ENCODE measurements at regions not wholly inside any gene's neighbourhood (a gene's known extent, or its start where the extent isn't known, plus 50 kb on each side); places are given as distances from the start of the nearest gene placed in this dataset.
A peak's percentile ranks its signal among the peaks of the same experiment; 100 is the strongest.

- H3K4me3 ChIP-seq: no peak overlapping the region
- H3K4me1 ChIP-seq: no peaks in the 10 kb centered on the region
- no peaks in the 10 kb centered on the region for H3K36me3 ChIP-seq
- H3K9me3 ChIP-seq: no peaks in the 10 kb centered on the region
- H3K27me3 ChIP-seq: no peaks in the 10 kb centered on the region
- no peak overlapping the region for H3K27ac ChIP-seq
- TF ChIP-seq CTCF (IDR thresholded peaks at IDR 0.05): peak in 1 of 3 experiments; percentile 26
- DNase-seq (ENCODE audit: low spot score in 2 of 2): no peak
- intact Hi-C loops (cut with DNase I): loop anchor here (5.0 to 10.0 kb wide), 2 partner anchors 226 to 549 kb away; no protein-coding TSS in a partner anchor
Observed at GRCh38 chr7:17530741-17531421, 232.4 kb downstream of the AHR start.

- Histone ChIP-seq H3K4me1 (no peaks in the 10 kb centered on the region), H3K36me3 (no peaks in the 10 kb centered on the region), H3K9me3 (no peaks in the 10 kb centered on the region), H3K27me3 (no peaks in the 10 kb centered on the region), H3K27ac (no peak overlapping the region), H3K4me3 (no peak overlapping the region)
- no peak for DNase-seq (ENCODE audit: low spot score in 2 of 2)
- intact Hi-C loops (cut with DNase I): loop anchor here (5.0 to 10.0 kb wide), 2 partner anchors 228 to 551 kb away; no protein-coding TSS in a partner anchor
- TF ChIP-seq CTCF (IDR thresholded peaks at IDR 0.05): no peak
Observed at GRCh38 chr7:17532861-17533404, 234.5 kb downstream of the AHR start.

- H3K9me3 ChIP-seq: no peaks in the 10 kb centered on the region
- no peak overlapping the region for H3K4me3 ChIP-seq
- H3K36me3 ChIP-seq: no peaks in the 10 kb centered on the region
- no peaks in the 10 kb centered on the region for H3K27me3 ChIP-seq
- H3K27ac ChIP-seq: no peak overlapping the region
- no peak for DNase-seq (ENCODE audit: low spot score in 2 of 2)
- no peak for TF ChIP-seq CTCF (IDR thresholded peaks at IDR 0.05)
- intact Hi-C loops (cut with DNase I): loop anchor here (5.0 to 10.0 kb wide), 2 partner anchors 230 to 552 kb away; no protein-coding TSS in a partner anchor
- no peaks in the 10 kb centered on the region for H3K4me1 ChIP-seq
Observed at GRCh38 chr7:17534348-17534747, 235.9 kb downstream of the AHR start.

- Histone ChIP-seq H3K27ac (no peak overlapping the region), H3K27me3 (no peaks in the 10 kb centered on the region)
- no peak for TF ChIP-seq CTCF (IDR thresholded peaks at IDR 0.05)
Observed at GRCh38 chr7:17535776-17536175, 237.3 kb downstream of the AHR start.

GRCh38 chr7:17544401-17544800 lies 245.9 kb downstream of the AHR start:
- Histone ChIP-seq H3K27me3 (no peaks in the 10 kb centered on the region), H3K36me3 (no peaks in the 10 kb centered on the region), H3K4me3 (no peak overlapping the region), H3K4me1 (peaks cover 0 to 5% of the 10 kb centered on the region in 2 donors), H3K27ac (no peak overlapping the region), H3K9me3 (no peaks in the 10 kb centered on the region)
- no peak for TF ChIP-seq CTCF (IDR thresholded peaks at IDR 0.05)
- no peak for DNase-seq (ENCODE audit: low spot score in 2 of 2)
- intact Hi-C loops (cut with DNase I): no loop called here

More at GRCh38 chr7:17535776-17536175, 237.3 kb downstream of the AHR start:
- intact Hi-C loops (cut with DNase I): loop anchor here (10.0 kb wide), 1 partner anchor 231 kb away; no protein-coding TSS in a partner anchor
- Histone ChIP-seq H3K9me3 (no peaks in the 10 kb centered on the region), H3K4me3 (no peak overlapping the region), H3K4me1 (no peaks in the 10 kb centered on the region), H3K36me3 (no peaks in the 10 kb centered on the region)
- no peak for DNase-seq (ENCODE audit: low spot score in 2 of 2)

All from ascending aorta (tissue), 2 donors.